Mesenchymal stem cell (in vitro differentiated cells and primary cell): ENCODE measurements at regions not wholly inside any gene's neighbourhood (a gene's known extent, or its start where the extent isn't known, plus 50 kb on each side); places are given as distances from the start of the nearest gene placed in this dataset.
A peak's percentile ranks its signal among the peaks of the same experiment; 100 is the strongest.

Experiments used
- DNase-seq: peaks from one replicate; pipeline ENCODE4 v3.0.0-alpha.2; 2013
- H2AFZ ChIP-seq: one replicate; pipeline ENCODE4 v1.6.1; 2013; ENCODE audit warnings: low read depth, mild to moderate bottlenecking, control low read depth, inconsistent platforms, low read length, moderate library complexity
- H2AK5ac ChIP-seq: 2 replicates; pipeline ENCODE4 v1.6.1; 2013; ENCODE audit warnings: low read length, moderate library complexity, mild to moderate bottlenecking, inconsistent platforms; ENCODE audit not compliant: severe bottlenecking
- H2BK120ac ChIP-seq: one replicate; pipeline ENCODE4 v1.6.1; 2013; ENCODE audit warnings: low read depth, mild to moderate bottlenecking, inconsistent platforms, low read length, moderate library complexity
- H2BK12ac ChIP-seq, 2 experiments: one replicate each; pipeline ENCODE4 v1.6.1; 2013; ENCODE audit warnings: inconsistent platforms in 2 of 2, low read length in 2 of 2, mild to moderate bottlenecking in 2 of 2, moderate library complexity in 2 of 2, control low read depth in 1 of 2
- H2BK15ac ChIP-seq: one replicate; pipeline ENCODE4 v1.6.1; 2013; ENCODE audit warnings: mild to moderate bottlenecking, low read depth, inconsistent platforms; ENCODE audit not compliant: poor library complexity, severe bottlenecking
- H2BK5ac ChIP-seq: 2 replicates; pipeline ENCODE4 v1.6.1; 2013; ENCODE audit warnings: low read depth, mild to moderate bottlenecking, low read length, control low read depth, inconsistent platforms; ENCODE audit not compliant: poor library complexity, severe bottlenecking
- H3K14ac ChIP-seq, 2 experiments: one replicate each; pipeline ENCODE4 v1.6.1; 2013; ENCODE audit warnings: inconsistent platforms in 2 of 2, low read length in 2 of 2, control low read depth in 1 of 2, mild to moderate bottlenecking in 1 of 2, moderate library complexity in 1 of 2
- H3K18ac ChIP-seq, 2 experiments: one replicate each; pipeline ENCODE4 v1.6.1; 2013; ENCODE audit warnings: inconsistent platforms in 2 of 2, low read length in 2 of 2, control low read depth in 1 of 2, low read depth in 1 of 2, mild to moderate bottlenecking in 1 of 2
- H3K23ac ChIP-seq, 2 experiments: one replicate each; pipeline ENCODE4 v1.6.1; 2013; ENCODE audit warnings: inconsistent platforms in 2 of 2, low read length in 2 of 2, mild to moderate bottlenecking in 2 of 2, moderate library complexity in 2 of 2, control low read depth in 1 of 2
- H3K27ac ChIP-seq: 2 replicates; pipeline ENCODE4 v1.5.1; 2013; ENCODE audit warnings: mild to moderate bottlenecking, moderate library complexity, low read length, control low read depth, inconsistent platforms; ENCODE audit not compliant: poor library complexity, severe bottlenecking
- H3K27me3 ChIP-seq, 2 experiments: 2 replicates each; pipeline versions ENCODE4 v1.6.1 to v1.7.0; 2013; ENCODE audit warnings: low read length in 2 of 2, mild to moderate bottlenecking in 2 of 2, moderate library complexity in 2 of 2, control low read depth in 1 of 2, inconsistent platforms in 1 of 2; ENCODE audit not compliant: control insufficient read depth in 1 of 2, insufficient read depth in 1 of 2
- H3K36me3 ChIP-seq, 2 experiments: 2 replicates each; pipeline versions ENCODE4 v1.6.1 to v1.7.0; 2013; ENCODE audit warnings: low read length in 2 of 2, control low read depth in 1 of 2, inconsistent platforms in 1 of 2, low read depth in 1 of 2, mild to moderate bottlenecking in 1 of 2; ENCODE audit not compliant: insufficient read depth in 2 of 2, control insufficient read depth in 1 of 2
- H3K4ac ChIP-seq, 2 experiments: one replicate each; pipeline ENCODE4 v1.6.1; 2013; ENCODE audit warnings: inconsistent platforms in 2 of 2, low read length in 2 of 2, mild to moderate bottlenecking in 2 of 2, moderate library complexity in 2 of 2, control low read depth in 1 of 2, low read depth in 1 of 2
- H3K4me1 ChIP-seq: 2 replicates; pipeline ENCODE4 v1.6.1; 2013; ENCODE audit warnings: low read depth, low read length, control low read depth; ENCODE audit not compliant: control insufficient read depth, insufficient read depth
- H3K4me2 ChIP-seq: 2 replicates; pipeline ENCODE4 v1.6.1; 2013; ENCODE audit warnings: low read length, mild to moderate bottlenecking, inconsistent platforms; ENCODE audit not compliant: poor library complexity, severe bottlenecking
- H3K4me3 ChIP-seq, 2 experiments: 2 replicates each; pipeline versions ENCODE4 v1.5.1 to v1.7.0; 2013; ENCODE audit warnings: low read length in 2 of 2, mild to moderate bottlenecking in 2 of 2, control low read depth in 1 of 2, low read depth in 1 of 2; ENCODE audit not compliant: insufficient read depth in 1 of 2
- H3K79me1 ChIP-seq: replicated peaks from 2 replicates; pipeline ENCODE4 v1.6.1; 2013; ENCODE audit warnings: mild to moderate bottlenecking, control low read depth, low read length, inconsistent platforms; ENCODE audit not compliant: poor library complexity, severe bottlenecking
- H3K9ac ChIP-seq: 2 replicates; pipeline ENCODE4 v1.7.0; 2013; ENCODE audit warnings: mild to moderate bottlenecking, low read length, moderate library complexity
- H3K9me3 ChIP-seq: 2 replicates; pipeline ENCODE4 v1.7.0; 2013; ENCODE audit warnings: mild to moderate bottlenecking, low read length; ENCODE audit not compliant: control insufficient read depth
- H4K8ac ChIP-seq: one replicate; pipeline ENCODE4 v1.6.1; 2013; ENCODE audit warnings: inconsistent platforms, mild to moderate bottlenecking, low read length, moderate library complexity
- H4K91ac ChIP-seq: one replicate; pipeline ENCODE4 v1.6.1; 2013; ENCODE audit warnings: mild to moderate bottlenecking, low read length, inconsistent platforms
- WGBS: methylation state at CpG from one replicate; pipeline ENCODE4 v1.1.7; 2013; ENCODE audit warnings: mixed read lengths; 5-methylcytosine and 5-hydroxymethylcytosine counted together

DNA sequence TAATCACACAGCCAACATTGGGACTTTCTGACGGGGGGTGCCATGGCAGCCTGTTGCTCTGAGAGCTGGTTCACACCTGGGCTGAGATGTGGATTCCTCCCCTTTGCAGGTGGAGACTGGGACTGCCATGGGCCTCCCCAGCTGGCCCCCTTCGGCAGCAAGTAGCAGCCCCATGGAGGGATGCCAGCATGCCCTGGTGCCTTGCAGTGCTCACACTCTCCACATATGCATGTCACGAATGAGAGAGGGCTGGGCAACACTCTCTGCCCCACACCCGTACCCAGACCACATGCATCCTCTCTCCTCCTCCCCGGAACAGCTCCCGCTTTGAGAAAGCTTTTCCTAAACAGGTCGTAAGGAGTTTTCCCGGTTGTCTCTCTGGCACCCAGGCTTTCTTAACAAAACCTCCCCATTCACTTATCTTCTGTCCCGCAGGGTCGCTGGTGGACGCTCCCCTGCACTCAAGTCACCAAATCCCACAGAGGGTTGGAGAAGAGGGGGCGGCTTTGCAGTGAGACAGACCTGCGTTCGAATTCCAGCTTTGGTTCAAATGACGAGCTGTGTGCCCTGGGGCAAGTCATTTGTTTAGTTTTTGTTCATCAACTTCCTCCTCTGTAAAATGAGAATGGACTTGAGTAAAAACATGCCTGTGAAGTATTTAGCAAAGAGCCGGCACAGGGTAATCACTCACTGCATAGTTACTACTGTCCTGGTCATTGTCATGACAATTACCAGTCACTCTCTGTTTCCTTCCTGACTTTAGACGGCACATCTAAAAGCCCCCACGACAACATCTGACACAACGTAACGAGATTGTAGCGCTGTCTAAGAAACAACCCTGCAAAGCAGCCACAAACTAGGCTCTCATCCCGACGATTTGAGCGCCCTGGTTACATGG is 231.3 kb upstream of the B3GAT1 start:
- Histone ChIP-seq H2BK5ac (no peak overlapping the region), H3K27me3 (peaks cover 0 to 13% of the 10 kb centered on the region in 2 experiments), H2BK120ac (no peak overlapping the region), H3K4me3 (peak overlapping the region in 1 of 2 experiments; percentile 22), H2AK5ac (no peak overlapping the region), H3K27ac (no peak overlapping the region), H3K79me1 (no peaks in the 10 kb centered on the region), H2BK12ac (no peak overlapping the region), H3K4ac (no peak overlapping the region), H2BK15ac (no peak overlapping the region), H2AFZ (no peak overlapping the region), H3K23ac (no peak overlapping the region), H3K4me1 (no peaks in the 10 kb centered on the region), H3K14ac (no peak overlapping the region), H3K18ac (no peak overlapping the region), H4K8ac (no peak overlapping the region), H3K9ac (no peak overlapping the region), H3K36me3 (no peaks in the 10 kb centered on the region), H3K4me2 (no peak overlapping the region), H3K9me3 (no peaks in the 10 kb centered on the region), H4K91ac (no peak overlapping the region)
- WGBS = 42% methylated on average over 24 of the region's 24 CpGs
- DNase-seq = no peak

DNA sequence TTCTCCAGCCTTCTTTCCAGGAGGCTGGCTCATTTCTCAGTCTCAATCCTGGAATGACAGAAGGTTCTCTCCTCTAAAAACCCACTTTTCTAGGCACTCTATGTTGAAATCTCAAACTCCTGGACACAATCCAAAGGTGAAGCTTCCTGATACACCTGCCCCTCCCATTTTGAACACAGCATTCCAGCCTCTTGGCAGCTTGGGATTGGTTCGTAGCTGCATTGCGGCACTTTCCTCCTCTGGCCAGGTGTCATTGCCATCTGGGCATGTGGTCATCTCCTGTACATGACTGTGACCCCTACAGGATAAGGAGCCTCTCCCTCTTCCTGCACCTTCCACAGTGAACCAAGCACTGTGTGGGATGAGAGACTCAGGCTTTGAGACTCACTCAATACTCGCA is 230.2 kb upstream of the B3GAT1 start:
- Histone ChIP-seq H2AK5ac (no peak overlapping the region), H3K18ac (no peak overlapping the region), H3K14ac (no peak overlapping the region), H3K4me3 (no peak overlapping the region), H2BK15ac (no peak overlapping the region), H3K23ac (no peak overlapping the region), H2AFZ (no peak overlapping the region), H3K9ac (no peak overlapping the region), H3K27me3 (peaks cover 0 to 13% of the 10 kb centered on the region in 2 experiments), H2BK120ac (no peak overlapping the region), H3K4me2 (no peak overlapping the region), H3K36me3 (no peaks in the 10 kb centered on the region), H4K8ac (no peak overlapping the region), H4K91ac (no peak overlapping the region), H3K9me3 (no peaks in the 10 kb centered on the region), H2BK12ac (no peak overlapping the region), H3K4me1 (no peaks in the 10 kb centered on the region), H2BK5ac (no peak overlapping the region), H3K27ac (no peak overlapping the region), H3K79me1 (no peaks in the 10 kb centered on the region), H3K4ac (no peak overlapping the region)
- WGBS = 100% methylated on average over 3 of the region's 3 CpGs
- DNase-seq = no peak

DNA sequence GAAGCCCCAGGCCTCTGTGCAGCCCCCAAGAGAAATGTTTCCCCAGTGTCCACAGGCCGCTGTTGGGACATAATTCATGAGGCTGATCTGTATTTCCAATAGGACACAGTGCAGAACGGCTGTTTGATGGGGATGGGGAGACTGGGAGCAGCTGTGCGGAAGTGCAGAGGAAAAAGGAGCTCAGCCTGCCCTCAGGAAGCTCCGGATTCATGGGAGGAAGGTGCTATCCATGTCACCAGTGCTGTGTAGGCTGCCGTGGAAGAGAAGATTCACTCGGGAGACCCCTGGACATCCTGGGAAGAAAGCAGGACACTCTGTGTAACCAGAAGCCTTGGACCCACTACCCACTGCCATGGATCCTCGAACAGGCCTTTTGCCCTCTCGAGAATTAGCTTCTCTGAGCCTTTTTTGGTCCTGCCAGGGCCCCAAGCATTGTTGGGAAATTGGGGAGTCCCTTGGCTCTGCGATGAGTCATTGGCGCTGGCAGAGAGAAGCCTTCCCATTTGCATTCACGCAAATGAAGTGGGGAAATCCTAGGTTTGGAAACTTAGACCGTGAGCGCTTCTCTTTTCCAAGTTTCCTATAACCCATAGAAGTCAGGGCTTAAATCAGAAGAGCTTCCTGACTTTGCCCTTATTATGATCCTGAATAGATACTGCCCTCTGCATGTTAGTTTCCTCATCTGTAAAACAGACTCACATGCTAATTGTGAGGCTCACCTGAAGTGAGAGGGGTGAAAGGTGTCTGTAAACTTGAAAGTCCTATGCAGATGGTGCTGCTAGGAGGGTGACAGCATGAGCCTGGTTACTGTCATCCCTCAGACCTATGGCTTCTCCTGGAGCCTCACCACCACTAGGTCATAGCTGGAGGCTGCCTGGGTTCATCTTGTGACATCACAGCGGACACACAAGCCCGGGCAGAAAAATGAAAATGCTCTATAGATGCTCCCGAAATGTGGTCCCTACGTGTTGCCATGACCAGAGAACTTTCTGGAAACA is 229.2 kb upstream of the B3GAT1 start:
- H3K14ac ChIP-seq = no peak overlapping the region
- H2AFZ ChIP-seq = no peak overlapping the region
- no peaks in the 10 kb centered on the region for H3K4me1 ChIP-seq

GRCh38 chr11:134640536-134640935 is 228.5 kb upstream of the B3GAT1 start:
- H4K91ac ChIP-seq = no peak overlapping the region
- no peak overlapping the region for H4K8ac ChIP-seq

More for the DNA sequence above, 229.2 kb upstream of the B3GAT1 start:
- Histone ChIP-seq H3K4me3 (no peak overlapping the region), H3K9me3 (no peaks in the 10 kb centered on the region), H3K27ac (no peak overlapping the region), H2BK12ac (no peak overlapping the region), H2AK5ac (no peak overlapping the region), H3K4ac (no peak overlapping the region), H4K8ac (no peak overlapping the region), H2BK120ac (no peak overlapping the region), H2BK5ac (no peak overlapping the region), H3K36me3 (no peaks in the 10 kb centered on the region), H3K18ac (no peak overlapping the region), H3K27me3 (peaks cover 0 to 13% of the 10 kb centered on the region in 2 experiments), H3K23ac (no peak overlapping the region), H3K4me2 (no peak overlapping the region), H3K79me1 (no peaks in the 10 kb centered on the region), H2BK15ac (no peak overlapping the region), H3K9ac (no peak overlapping the region), H4K91ac (no peak overlapping the region)
- 74% methylated on average over 17 of the region's 17 CpGs for WGBS
- DNase-seq = no peak

More at GRCh38 chr11:134640536-134640935, 228.5 kb upstream of the B3GAT1 start:
- no peak for DNase-seq
- Histone ChIP-seq H3K14ac (no peak overlapping the region), H3K27me3 (peaks cover 0 to 13% of the 10 kb centered on the region in 2 experiments), H3K9ac (no peak overlapping the region), H3K4me1 (no peaks in the 10 kb centered on the region), H3K79me1 (no peaks in the 10 kb centered on the region), H2BK5ac (no peak overlapping the region), H3K27ac (no peak overlapping the region), H2AFZ (no peak overlapping the region), H3K23ac (no peak overlapping the region), H3K36me3 (no peaks in the 10 kb centered on the region), H3K18ac (no peak overlapping the region), H3K4me3 (no peak overlapping the region), H2BK120ac (no peak overlapping the region), H2BK12ac (no peak overlapping the region), H3K9me3 (no peaks in the 10 kb centered on the region), H2BK15ac (no peak overlapping the region), H3K4me2 (no peak overlapping the region), H3K4ac (no peak overlapping the region), H2AK5ac (no peak overlapping the region)
- 76% methylated on average over 5 of the region's 5 CpGs for WGBS
